MM.1S (cell line): ENCODE measurements at regions not wholly inside any gene's neighbourhood (a gene's known extent, or its start where the extent isn't known, plus 50 kb on each side); places are given as distances from the start of the nearest gene placed in this dataset.
A peak's percentile ranks its signal among the peaks of the same experiment; 100 is the strongest.

Experiments used
- DNase-seq: peaks from one replicate; pipeline ENCODE4 v3.0.0-alpha.2; 2015
- H2AFZ ChIP-seq: fragments of 300-600 bp; sonication (generic); 2 replicates; pipeline ENCODE4 v1.6.0; 2016; ENCODE audit warnings: antibody characterized with exemption, low read length
- H3F3A ChIP-seq: fragments of 300-600 bp; sonication (generic); 2 replicates; pipeline ENCODE4 v1.6.1; 2016; ENCODE audit warnings: mild to moderate bottlenecking, antibody characterized with exemption, low read length, moderate library complexity, mixed read lengths; ENCODE audit not compliant: insufficient read depth
- H3K27ac ChIP-seq: fragments of 300-600 bp; sonication (generic); 2 replicates; pipeline ENCODE4 v1.5.1; 2016; ENCODE audit warnings: mild to moderate bottlenecking, low read length
- H3K27me3 ChIP-seq: fragments of 300-600 bp; sonication (generic); replicated peaks from 2 replicates; pipeline ENCODE4 v1.6.0; 2016; ENCODE audit warnings: low read length; ENCODE audit not compliant: insufficient read depth
- H3K36me3 ChIP-seq: fragments of 300-600 bp; sonication (generic); replicated peaks from 2 replicates; pipeline ENCODE4 v1.6.1; 2016; ENCODE audit warnings: mild to moderate bottlenecking, low read length, mixed read lengths; ENCODE audit not compliant: insufficient read depth
- H3K4me1 ChIP-seq: fragments of 300-600 bp; sonication (generic); 2 replicates; pipeline ENCODE4 v1.6.1; 2016; ENCODE audit warnings: low read length, mixed read lengths
- H3K4me2 ChIP-seq: fragments of 300-600 bp; sonication (generic); 2 replicates; pipeline ENCODE4 v1.6.0; 2016; ENCODE audit warnings: low read depth, low read length
- H3K4me3 ChIP-seq: fragments of 300-600 bp; sonication (generic); 2 replicates; pipeline ENCODE4 v1.5.1; 2016; ENCODE audit warnings: low read length, mixed read lengths
- H3K79me2 ChIP-seq: fragments of 300-600 bp; sonication (generic); 2 replicates; pipeline ENCODE4 v1.6.1; 2016; ENCODE audit warnings: mixed run types, low read length, mixed read lengths
- H3K9ac ChIP-seq: fragments of 300-600 bp; sonication (generic); 2 replicates; pipeline ENCODE4 v1.6.1; 2016; ENCODE audit warnings: low read length, mixed read lengths
- H3K9me2 ChIP-seq: fragments of 300-600 bp; sonication (generic); replicated peaks from 2 replicates; pipeline ENCODE4 v1.6.1; 2016; ENCODE audit warnings: mild to moderate bottlenecking, low read length, mixed read lengths; ENCODE audit not compliant: insufficient read depth
- H3K9me3 ChIP-seq: fragments of 300-600 bp; sonication (generic); replicated peaks from 2 replicates; pipeline ENCODE4 v1.6.1; 2016; ENCODE audit warnings: mild to moderate bottlenecking, low read length, mixed read lengths; ENCODE audit not compliant: insufficient read depth
- H4K20me1 ChIP-seq: fragments of 300-600 bp; sonication (generic); 2 replicates; pipeline ENCODE4 v1.6.1; 2016; ENCODE audit warnings: mild to moderate bottlenecking, low read length, moderate library complexity, mixed read lengths; ENCODE audit not compliant: insufficient read depth
- EZH2 ChIP-seq: fragments of 300-600 bp; sonication (generic); optimal IDR thresholded peaks from 2 replicates; pipeline ENCODE3; 2017; ENCODE audit warnings: low read depth, mild to moderate bottlenecking, antibody characterized with exemption, low read length, mixed read lengths
- EZH2phosphoT487 ChIP-seq: fragments of 300-600 bp; sonication (generic); IDR thresholded peaks from 2 replicates; pipeline ENCODE4 v1.6.1; 2018; ENCODE audit warnings: antibody characterized with exemption, low read length
- TF ChIP-seq, protein P1 (sequence below): fragments of 300-600 bp; sonication (generic); IDR thresholded peaks from 2 replicates; pipeline ENCODE4 v1.5.1; 2016; ENCODE audit warnings: antibody characterized with exemption, low read length, mixed read lengths

DNA sequence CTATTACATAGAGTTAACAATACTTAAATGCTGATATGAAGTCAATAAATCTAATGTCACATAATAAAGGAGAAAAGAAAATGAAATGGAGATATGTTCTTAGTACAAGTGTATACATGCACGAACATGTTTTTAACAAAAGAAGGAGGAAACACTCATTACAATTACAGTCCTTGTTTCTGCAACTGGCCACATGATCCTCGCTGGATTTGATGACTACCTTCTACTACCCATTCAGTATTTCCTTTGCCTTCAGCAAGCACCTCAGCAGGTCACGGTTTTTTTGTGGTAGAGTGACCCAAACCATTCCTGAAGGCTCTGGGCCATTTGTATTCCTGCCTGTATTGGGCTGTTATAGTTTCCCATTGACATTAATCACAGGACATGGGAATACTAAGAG is 172.8 kb upstream of the CXADR start:
- H3K79me2 ChIP-seq, result no peaks in the 10 kb centered on the region
- H3K4me2 ChIP-seq, result no peak overlapping the region
- H3K9me3 ChIP-seq, result no peaks in the 10 kb centered on the region
- H2AFZ ChIP-seq, result no peak overlapping the region
- no peak overlapping the region for H3K9ac ChIP-seq
- no peak overlapping the region for H3K27ac ChIP-seq
- no peak for DNase-seq
- TF ChIP-seq EZH2 (no peak), EZH2phosphoT487 (no peak)
- TF ChIP-seq, protein P1, sequence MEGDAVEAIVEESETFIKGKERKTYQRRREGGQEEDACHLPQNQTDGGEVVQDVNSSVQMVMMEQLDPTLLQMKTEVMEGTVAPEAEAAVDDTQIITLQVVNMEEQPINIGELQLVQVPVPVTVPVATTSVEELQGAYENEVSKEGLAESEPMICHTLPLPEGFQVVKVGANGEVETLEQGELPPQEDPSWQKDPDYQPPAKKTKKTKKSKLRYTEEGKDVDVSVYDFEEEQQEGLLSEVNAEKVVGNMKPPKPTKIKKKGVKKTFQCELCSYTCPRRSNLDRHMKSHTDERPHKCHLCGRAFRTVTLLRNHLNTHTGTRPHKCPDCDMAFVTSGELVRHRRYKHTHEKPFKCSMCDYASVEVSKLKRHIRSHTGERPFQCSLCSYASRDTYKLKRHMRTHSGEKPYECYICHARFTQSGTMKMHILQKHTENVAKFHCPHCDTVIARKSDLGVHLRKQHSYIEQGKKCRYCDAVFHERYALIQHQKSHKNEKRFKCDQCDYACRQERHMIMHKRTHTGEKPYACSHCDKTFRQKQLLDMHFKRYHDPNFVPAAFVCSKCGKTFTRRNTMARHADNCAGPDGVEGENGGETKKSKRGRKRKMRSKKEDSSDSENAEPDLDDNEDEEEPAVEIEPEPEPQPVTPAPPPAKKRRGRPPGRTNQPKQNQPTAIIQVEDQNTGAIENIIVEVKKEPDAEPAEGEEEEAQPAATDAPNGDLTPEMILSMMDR, result no peak
- H3K27me3 ChIP-seq, result no peaks in the 10 kb centered on the region
- H4K20me1 ChIP-seq, result no peaks in the 10 kb centered on the region
- H3F3A ChIP-seq, result no peaks in the 10 kb centered on the region
- no peak overlapping the region for H3K4me3 ChIP-seq
- no peaks in the 10 kb centered on the region for H3K36me3 ChIP-seq
- no peaks in the 10 kb centered on the region for H3K4me1 ChIP-seq
- no peaks in the 10 kb centered on the region for H3K9me2 ChIP-seq

DNA sequence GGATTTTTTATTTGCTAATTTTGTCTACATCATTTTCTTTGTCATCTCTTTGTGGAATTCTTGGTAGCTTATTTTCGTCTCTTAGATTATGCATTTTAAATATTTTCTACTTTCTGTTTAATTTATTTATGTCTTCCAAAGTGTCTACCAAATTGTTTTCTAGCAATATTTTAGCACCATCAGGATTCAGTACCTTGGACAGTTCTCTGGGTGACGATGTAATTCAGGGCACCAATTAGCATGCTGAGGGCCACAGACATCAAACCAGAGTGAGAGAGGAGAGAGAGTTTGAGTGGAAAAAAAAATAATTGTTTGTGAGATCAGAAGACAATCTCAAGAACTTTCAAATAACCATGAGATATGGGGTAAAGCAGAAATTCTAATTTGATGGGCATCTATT is 169.8 kb upstream of the CXADR start:
- Histone ChIP-seq H3K79me2 (no peaks in the 10 kb centered on the region), H3K27me3 (no peaks in the 10 kb centered on the region), H3F3A (no peaks in the 10 kb centered on the region), H4K20me1 (no peaks in the 10 kb centered on the region), H3K4me1 (no peaks in the 10 kb centered on the region), H3K36me3 (no peaks in the 10 kb centered on the region), H3K9me3 (no peaks in the 10 kb centered on the region), H2AFZ (no peak overlapping the region), H3K4me3 (no peak overlapping the region), H3K9ac (no peak overlapping the region), H3K4me2 (no peak overlapping the region), H3K27ac (no peak overlapping the region), H3K9me2 (no peaks in the 10 kb centered on the region)
- DNase-seq, result peak; percentile 71
- TF ChIP-seq EZH2phosphoT487 (no peak), EZH2 (no peak)
- TF ChIP-seq, protein P1, result no peak

DNA sequence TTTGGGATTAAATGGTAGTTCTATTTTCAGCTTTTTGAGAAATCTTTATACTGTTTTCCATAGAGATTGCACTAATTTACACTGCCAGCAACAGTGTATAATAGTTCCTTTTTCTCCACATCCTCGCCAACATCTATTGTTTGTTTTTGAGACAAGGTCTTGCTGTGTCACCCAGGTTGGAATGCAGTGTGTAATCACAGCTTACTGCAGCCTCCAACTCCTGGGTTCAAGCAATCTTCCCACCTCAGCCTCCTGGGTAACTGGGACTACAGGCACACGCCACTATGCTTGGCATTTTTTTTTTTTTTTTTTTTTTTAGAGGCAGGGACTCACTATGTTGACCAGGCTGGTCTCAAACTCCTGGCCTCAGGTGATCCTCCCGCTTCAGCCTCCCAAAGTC is 164.5 kb upstream of the CXADR start:
- Histone ChIP-seq H3K27ac (no peak overlapping the region), H3K9me3 (no peaks in the 10 kb centered on the region), H4K20me1 (no peaks in the 10 kb centered on the region), H3K4me2 (no peak overlapping the region), H3K4me1 (no peaks in the 10 kb centered on the region), H3K36me3 (no peaks in the 10 kb centered on the region), H3K27me3 (no peaks in the 10 kb centered on the region), H3K4me3 (no peak overlapping the region), H3K9ac (no peak overlapping the region), H2AFZ (no peak overlapping the region), H3K9me2 (no peaks in the 10 kb centered on the region), H3K79me2 (no peaks in the 10 kb centered on the region), H3F3A (no peaks in the 10 kb centered on the region)
- TF ChIP-seq, protein P1, result no peak
- TF ChIP-seq EZH2phosphoT487, result no peak
- TF ChIP-seq EZH2, result no peak
- no peak for DNase-seq

DNA sequence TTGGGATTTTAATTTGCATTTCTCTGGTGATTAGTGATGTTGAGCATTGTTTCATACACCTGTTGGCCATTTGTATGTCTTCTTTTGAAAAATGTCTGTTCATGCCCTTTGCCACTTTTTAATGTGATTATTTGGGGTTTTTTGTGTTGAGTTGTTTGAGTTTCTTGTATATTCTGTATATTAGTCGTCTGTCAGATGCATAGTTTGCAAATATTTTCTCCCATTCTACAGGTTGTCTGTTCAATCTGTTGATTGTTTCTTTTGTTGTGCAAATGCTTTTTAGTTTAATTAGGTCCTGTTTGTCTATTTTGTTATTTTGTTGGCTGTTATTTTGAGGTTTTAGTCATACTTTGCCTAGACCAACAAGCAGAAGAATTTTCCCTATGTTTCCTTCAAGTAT is 164.0 kb upstream of the CXADR start:
- H3F3A ChIP-seq, result no peaks in the 10 kb centered on the region
- TF ChIP-seq EZH2phosphoT487, result no peak
- TF ChIP-seq, protein P1, result no peak
- TF ChIP-seq EZH2, result no peak
- no peak for DNase-seq
- H3K9ac ChIP-seq, result no peak overlapping the region
- no peak overlapping the region for H3K4me2 ChIP-seq
- no peaks in the 10 kb centered on the region for H3K36me3 ChIP-seq
- no peaks in the 10 kb centered on the region for H3K27me3 ChIP-seq
- no peaks in the 10 kb centered on the region for H3K4me1 ChIP-seq
- H2AFZ ChIP-seq, result no peak overlapping the region
- no peak overlapping the region for H3K27ac ChIP-seq
- H3K9me2 ChIP-seq, result no peaks in the 10 kb centered on the region
- no peaks in the 10 kb centered on the region for H3K9me3 ChIP-seq
- no peak overlapping the region for H3K4me3 ChIP-seq
- no peaks in the 10 kb centered on the region for H3K79me2 ChIP-seq
- no peaks in the 10 kb centered on the region for H4K20me1 ChIP-seq
